ENCODE measurements at regions not wholly inside any gene's neighbourhood (a gene's known extent, or its start where the extent isn't known, plus 50 kb on each side); places are given as distances from the start of the nearest gene placed in this dataset.

DNA sequence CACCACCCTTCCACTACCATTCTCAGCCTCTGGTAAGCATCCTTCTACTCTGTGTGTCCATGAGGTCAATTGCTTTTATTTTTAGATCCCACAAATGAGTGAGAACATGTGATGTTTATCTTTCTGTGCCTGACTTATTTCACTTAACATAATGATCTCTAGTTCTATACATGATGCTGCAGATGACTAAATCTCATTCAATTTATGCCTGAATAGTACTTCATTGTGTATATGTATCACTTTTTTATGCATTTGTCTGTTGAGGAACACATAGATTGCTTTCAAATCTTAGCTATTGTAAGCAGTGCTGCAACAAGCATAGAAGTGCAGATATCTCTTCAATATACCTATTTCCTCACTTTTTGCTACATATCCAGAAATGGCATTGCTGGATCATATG is 733.3 kb downstream of the SUCLG1 start:
- POLR2A ChIA-PET, result no interaction called here
- Histone ChIP-seq H3K4me3 (ENCODE audit: low read length) (no peak overlapping the region), H3K27ac (ENCODE audit: low read depth, low read length) (no peak overlapping the region), H3K4me1 (ENCODE audit: control insufficient read depth in 2 of 2, insufficient read depth in 2 of 2, low read length in 2 of 2) (no peaks in the 10 kb centered on the region), H3K9me3 (ENCODE audit: control insufficient read depth in 2 of 3, low read length in 3 of 3) (no peaks in the 10 kb centered on the region), H3K27me3 (ENCODE audit: control insufficient read depth in 2 of 2, insufficient read depth in 2 of 2, low read length in 2 of 2) (no peaks in the 10 kb centered on the region), H3K36me3 (ENCODE audit: control insufficient read depth in 2 of 3, insufficient read depth in 3 of 3, low read length in 3 of 3) (no peaks in the 10 kb centered on the region)
- Mint-ChIP-seq H3K9me3 (peaks cover 0 to 12% (median 0%) of the 10 kb centered on the region in 11 donors), H3K27ac (no peak overlapping the region), H3K4me1 (peaks cover 0 to 1% (median 0%) of the 10 kb centered on the region in 7 donors), H3K36me3 (no peaks in the 10 kb centered on the region), H3K27me3 (no peaks in the 10 kb centered on the region), H3K4me3 (no peak overlapping the region)
- DNase-seq, result no peak
- intact Hi-C loops (cut with micrococcal nuclease), result no loop called here
- ATAC-seq, result no peak
- CTCF ChIA-PET, result no interaction called here

DNA sequence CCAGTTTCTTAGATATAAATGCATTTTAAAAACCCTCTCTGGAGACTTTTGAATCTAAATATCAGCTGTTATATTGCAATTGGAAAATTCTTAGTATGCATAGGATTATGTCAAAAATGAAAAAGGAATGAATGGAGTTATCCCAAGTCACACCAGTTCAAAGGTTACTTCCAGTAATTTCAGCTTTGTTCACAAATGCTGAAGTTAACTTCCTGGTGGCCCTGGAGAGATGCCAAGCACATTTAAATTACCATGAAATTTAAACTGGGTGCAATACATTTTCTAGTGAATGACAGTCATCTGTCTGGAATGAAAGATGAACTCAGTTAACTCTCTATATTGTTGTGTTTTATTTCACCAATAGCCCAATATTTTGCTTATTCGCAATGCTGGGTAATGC is 753.9 kb downstream of the SUCLG1 start:
- no peaks in the 10 kb centered on the region for H3K27me3 ChIP-seq (ENCODE audit: control insufficient read depth in 2 of 2, insufficient read depth in 2 of 2, low read length in 2 of 2)
- intact Hi-C loops (cut with micrococcal nuclease), result no loop called here
- Mint-ChIP-seq H3K27ac (no peak overlapping the region), H3K9me3 (peaks cover 0 to 18% (median 0%) of the 10 kb centered on the region in 11 donors), H3K4me3 (no peak overlapping the region), H3K36me3 (no peaks in the 10 kb centered on the region), H3K27me3 (no peaks in the 10 kb centered on the region), H3K4me1 (no peaks in the 10 kb centered on the region)
- H3K27ac ChIP-seq (ENCODE audit: low read depth, low read length), result no peak overlapping the region
- no peak overlapping the region for H3K4me3 ChIP-seq (ENCODE audit: low read length)
- no peaks in the 10 kb centered on the region for H3K4me1 ChIP-seq (ENCODE audit: control insufficient read depth in 2 of 2, insufficient read depth in 2 of 2, low read length in 2 of 2)
- ChIA-PET CTCF (no interaction called here), POLR2A (no interaction called here)
- ATAC-seq (no peak), DNase-seq (no peak)
- no peaks in the 10 kb centered on the region for H3K9me3 ChIP-seq (ENCODE audit: control insufficient read depth in 2 of 3, low read length in 3 of 3)
- no peaks in the 10 kb centered on the region for H3K36me3 ChIP-seq (ENCODE audit: control insufficient read depth in 2 of 3, insufficient read depth in 3 of 3, low read length in 3 of 3)

DNA sequence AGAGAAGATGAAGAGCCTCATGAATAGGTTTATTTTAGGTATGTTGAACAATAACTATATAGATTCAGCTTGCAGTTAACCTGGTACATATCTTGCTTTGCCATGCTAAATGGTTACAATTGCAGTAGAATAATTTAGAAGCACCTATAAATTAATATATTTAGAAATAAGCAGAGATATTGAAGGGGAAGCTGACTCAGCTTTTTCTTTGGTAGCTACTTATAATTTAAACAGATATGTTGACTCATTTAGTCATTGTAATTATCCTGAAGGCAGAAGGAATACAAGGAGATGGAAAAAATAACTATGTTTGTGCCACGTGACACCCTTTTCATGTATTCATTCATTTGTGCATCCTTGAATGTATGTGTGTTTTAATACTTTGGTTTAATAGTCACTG is 755.5 kb downstream of the SUCLG1 start:
- Mint-ChIP-seq H3K27ac (no peak overlapping the region), H3K27me3 (no peaks in the 10 kb centered on the region), H3K4me3 (no peak overlapping the region), H3K9me3 (peaks cover 0 to 18% (median 0%) of the 10 kb centered on the region in 11 donors), H3K36me3 (no peaks in the 10 kb centered on the region), H3K4me1 (no peaks in the 10 kb centered on the region)
- POLR2A ChIA-PET, result no interaction called here
- DNase-seq (no peak), ATAC-seq (no peak)
- CTCF ChIA-PET, result no interaction called here
- Histone ChIP-seq H3K4me3 (ENCODE audit: low read length) (no peak overlapping the region), H3K36me3 (ENCODE audit: control insufficient read depth in 2 of 3, insufficient read depth in 3 of 3, low read length in 3 of 3) (no peaks in the 10 kb centered on the region), H3K9me3 (ENCODE audit: control insufficient read depth in 2 of 3, low read length in 3 of 3) (no peaks in the 10 kb centered on the region), H3K27me3 (ENCODE audit: control insufficient read depth in 2 of 2, insufficient read depth in 2 of 2, low read length in 2 of 2) (no peaks in the 10 kb centered on the region), H3K4me1 (ENCODE audit: control insufficient read depth in 2 of 2, insufficient read depth in 2 of 2, low read length in 2 of 2) (no peaks in the 10 kb centered on the region), H3K27ac (ENCODE audit: low read depth, low read length) (no peak overlapping the region)
- intact Hi-C loops (cut with micrococcal nuclease), result no loop called here

DNA sequence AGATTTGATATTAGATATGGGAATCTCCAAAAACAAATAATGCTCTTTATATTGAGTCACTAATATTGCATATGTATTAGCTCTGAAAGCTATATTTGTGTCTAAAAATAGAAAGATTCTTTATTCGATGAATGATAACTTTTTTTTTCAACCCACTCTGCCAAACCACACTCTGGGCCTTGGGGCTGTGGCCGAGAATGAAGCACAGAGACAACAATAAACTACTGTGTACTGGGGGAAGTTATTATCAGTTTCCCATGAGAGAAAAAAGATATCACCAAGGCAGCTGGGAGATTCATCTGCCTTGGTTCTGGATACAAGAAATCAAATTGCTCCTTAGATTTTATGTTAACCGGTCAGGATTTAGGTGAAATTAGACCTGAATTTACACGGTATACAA is 762.2 kb downstream of the SUCLG1 start:
- H3K4me3 ChIP-seq (ENCODE audit: low read length), result no peak overlapping the region
- CTCF ChIA-PET, result no interaction called here

DNA sequence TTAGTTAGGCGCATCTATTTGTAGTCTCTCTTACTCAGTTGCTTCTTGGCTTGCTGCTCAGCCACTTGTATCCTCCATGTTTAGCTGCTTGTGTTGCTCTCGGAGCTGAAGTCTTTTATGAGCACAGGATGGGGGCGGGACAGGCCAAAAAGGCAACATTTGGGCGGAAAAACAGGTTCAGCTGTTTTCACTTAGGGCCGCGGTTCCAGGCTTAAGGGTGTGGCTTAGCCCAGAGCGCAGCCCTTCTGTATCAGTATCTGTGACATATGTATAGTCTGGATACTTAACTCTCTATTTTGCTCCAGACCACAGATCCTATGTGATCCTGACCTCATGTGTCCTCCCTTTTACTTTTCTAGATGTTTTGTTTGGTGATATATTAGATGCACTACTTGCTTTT is 763.5 kb downstream of the SUCLG1 start:
- Histone ChIP-seq H3K4me1 (ENCODE audit: control insufficient read depth in 2 of 2, insufficient read depth in 2 of 2, low read length in 2 of 2) (no peaks in the 10 kb centered on the region), H3K27me3 (ENCODE audit: control insufficient read depth in 2 of 2, insufficient read depth in 2 of 2, low read length in 2 of 2) (no peaks in the 10 kb centered on the region), H3K36me3 (ENCODE audit: control insufficient read depth in 2 of 3, insufficient read depth in 3 of 3, low read length in 3 of 3) (no peaks in the 10 kb centered on the region), H3K9me3 (ENCODE audit: control insufficient read depth in 2 of 3, low read length in 3 of 3) (no peaks in the 10 kb centered on the region), H3K4me3 (ENCODE audit: low read length) (no peak overlapping the region), H3K27ac (ENCODE audit: low read depth, low read length) (no peak overlapping the region)
- Mint-ChIP-seq H3K27ac (no peak overlapping the region), H3K4me3 (no peak overlapping the region), H3K9me3 (peaks cover 0 to 11% (median 4%) of the 10 kb centered on the region in 11 donors), H3K36me3 (peaks cover 0 to 3% (median 0%) of the 10 kb centered on the region in 5 donors), H3K4me1 (no peaks in the 10 kb centered on the region), H3K27me3 (no peaks in the 10 kb centered on the region)
- DNase-seq, result no peak
- POLR2A ChIA-PET, result interaction anchor here (0.6 kb wide), 1 partner anchor 17 kb away, joined by 3 read pairs; no protein-coding TSS in a partner anchor
- intact Hi-C loops (cut with micrococcal nuclease), result no loop called here
- CTCF ChIA-PET, result no interaction called here
- no peak for ATAC-seq

More for the DNA sequence above, 762.2 kb downstream of the SUCLG1 start:
- Histone ChIP-seq H3K36me3 (ENCODE audit: control insufficient read depth in 2 of 3, insufficient read depth in 3 of 3, low read length in 3 of 3) (no peaks in the 10 kb centered on the region), H3K27me3 (ENCODE audit: control insufficient read depth in 2 of 2, insufficient read depth in 2 of 2, low read length in 2 of 2) (no peaks in the 10 kb centered on the region), H3K4me1 (ENCODE audit: control insufficient read depth in 2 of 2, insufficient read depth in 2 of 2, low read length in 2 of 2) (no peaks in the 10 kb centered on the region), H3K27ac (ENCODE audit: low read depth, low read length) (no peak overlapping the region), H3K9me3 (ENCODE audit: control insufficient read depth in 2 of 3, low read length in 3 of 3) (no peaks in the 10 kb centered on the region)
- Mint-ChIP-seq H3K36me3 (peaks cover 0 to 3% (median 0%) of the 10 kb centered on the region in 5 donors), H3K4me3 (no peak overlapping the region), H3K4me1 (no peaks in the 10 kb centered on the region), H3K27ac (no peak overlapping the region), H3K27me3 (no peaks in the 10 kb centered on the region), H3K9me3 (peaks cover 0 to 11% (median 5%) of the 10 kb centered on the region in 11 donors)
- POLR2A ChIA-PET, result no interaction called here
- intact Hi-C loops (cut with micrococcal nuclease), result no loop called here
- no peak for DNase-seq
- no peak for ATAC-seq

DNA sequence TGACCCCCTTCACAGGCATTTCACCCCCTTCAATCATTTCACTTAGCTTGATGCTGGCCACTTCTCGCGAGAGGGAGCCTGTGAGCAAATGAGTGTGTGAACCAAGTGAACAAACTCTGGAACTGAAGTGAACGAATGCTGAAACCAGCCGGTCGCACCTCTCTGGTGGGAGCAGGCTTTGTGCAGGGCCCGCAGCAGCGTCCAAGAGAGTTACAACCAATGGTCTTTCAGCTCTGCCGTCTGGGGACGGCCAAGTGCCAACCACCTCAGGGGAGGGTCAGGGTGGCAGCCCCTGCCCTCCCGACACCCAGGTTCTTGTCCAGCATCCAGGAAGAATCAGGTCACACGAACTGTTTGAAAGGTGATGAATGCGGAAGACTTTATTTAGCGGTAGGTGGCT is 764.0 kb downstream of the SUCLG1 start:
- POLR2A ChIA-PET, result no interaction called here
- ATAC-seq, result no peak

DNA sequence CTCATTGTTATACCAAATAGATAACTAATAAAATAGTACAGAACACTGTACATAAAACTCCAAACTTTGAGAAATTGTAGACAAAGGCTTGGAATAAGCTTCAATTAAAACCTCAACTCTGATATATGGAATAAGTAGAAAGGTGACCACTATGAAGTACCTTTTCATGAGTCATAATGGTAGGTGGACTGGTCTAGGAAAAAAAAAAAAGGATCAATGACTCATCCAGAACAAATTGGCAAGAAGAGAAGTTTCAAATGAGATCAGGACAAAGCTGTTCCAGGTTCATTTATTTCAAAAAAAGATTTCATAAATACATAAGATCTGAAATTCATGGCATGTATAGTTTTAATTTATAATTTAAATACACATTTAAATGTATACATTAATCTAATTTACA is 769.7 kb downstream of the SUCLG1 start:
- Histone ChIP-seq H3K9me3 (ENCODE audit: control insufficient read depth in 2 of 3, low read length in 3 of 3) (no peaks in the 10 kb centered on the region), H3K36me3 (ENCODE audit: control insufficient read depth in 2 of 3, insufficient read depth in 3 of 3, low read length in 3 of 3) (no peaks in the 10 kb centered on the region), H3K27me3 (ENCODE audit: control insufficient read depth in 2 of 2, insufficient read depth in 2 of 2, low read length in 2 of 2) (no peaks in the 10 kb centered on the region), H3K27ac (ENCODE audit: low read depth, low read length) (no peak overlapping the region), H3K4me1 (ENCODE audit: control insufficient read depth in 2 of 2, insufficient read depth in 2 of 2, low read length in 2 of 2) (no peaks in the 10 kb centered on the region), H3K4me3 (ENCODE audit: low read length) (no peak overlapping the region)
- Mint-ChIP-seq H3K27ac (no peak overlapping the region), H3K9me3 (peaks cover 0 to 5% (median 0%) of the 10 kb centered on the region in 11 donors), H3K36me3 (no peaks in the 10 kb centered on the region), H3K4me3 (no peak overlapping the region), H3K27me3 (no peaks in the 10 kb centered on the region), H3K4me1 (no peaks in the 10 kb centered on the region)
- no peak for DNase-seq
- no peak for ATAC-seq
- CTCF ChIA-PET, result no interaction called here
- intact Hi-C loops (cut with micrococcal nuclease), result no loop called here
- POLR2A ChIA-PET, result no interaction called here

More for the DNA sequence above, 764.0 kb downstream of the SUCLG1 start:
- no peaks in the 10 kb centered on the region for H3K27me3 ChIP-seq (ENCODE audit: control insufficient read depth in 2 of 2, insufficient read depth in 2 of 2, low read length in 2 of 2)
- Mint-ChIP-seq H3K4me3 (no peak overlapping the region), H3K27me3 (no peaks in the 10 kb centered on the region), H3K36me3 (peaks cover 0 to 3% (median 0%) of the 10 kb centered on the region in 5 donors), H3K4me1 (no peaks in the 10 kb centered on the region), H3K27ac (no peak overlapping the region), H3K9me3 (peaks cover 0 to 11% (median 4%) of the 10 kb centered on the region in 11 donors)
- H3K27ac ChIP-seq (ENCODE audit: low read depth, low read length), result no peak overlapping the region
- H3K4me3 ChIP-seq (ENCODE audit: low read length), result no peak overlapping the region
- intact Hi-C loops (cut with micrococcal nuclease), result no loop called here
- no peaks in the 10 kb centered on the region for H3K36me3 ChIP-seq (ENCODE audit: control insufficient read depth in 2 of 3, insufficient read depth in 3 of 3, low read length in 3 of 3)
- H3K4me1 ChIP-seq (ENCODE audit: control insufficient read depth in 2 of 2, insufficient read depth in 2 of 2, low read length in 2 of 2), result no peaks in the 10 kb centered on the region
- CTCF ChIA-PET, result no interaction called here
- H3K9me3 ChIP-seq (ENCODE audit: control insufficient read depth in 2 of 3, low read length in 3 of 3), result no peaks in the 10 kb centered on the region
- no peak for DNase-seq
